GDM1 (cell line): ENCODE measurements at regions not wholly inside any gene's neighbourhood (a gene's known extent, or its start where the extent isn't known, plus 50 kb on each side); places are given as distances from the start of the nearest gene placed in this dataset.

Source experiments
- DNase-seq: peaks from one replicate; lab custom pipeline; 2025; lab: John Stamatoyannopoulos, UW

- DNase-seq, result no peak
Observed at GRCh38 chr4:57490520-57491255, 380.5 kb upstream of the IGFBP7 start.

- DNase-seq, result no peak
Observed at GRCh38 chr4:57488366-57489162, 378.4 kb upstream of the IGFBP7 start.

GRCh38 chr4:57475424-57475823 is 365.2 kb upstream of the IGFBP7 start:
- DNase-seq, result no peak

- no peak for DNase-seq
Observed at GRCh38 chr4:57465321-57466056, 355.3 kb upstream of the IGFBP7 start.

- no peak for DNase-seq
Observed at GRCh38 chr4:57462843-57463242, 352.7 kb upstream of the IGFBP7 start.

GRCh38 chr4:57460967-57461366 is 350.8 kb upstream of the IGFBP7 start:
- DNase-seq, result no peak

- DNase-seq, result no peak
Observed at GRCh38 chr4:57448901-57449300, 338.7 kb upstream of the IGFBP7 start.

GRCh38 chr4:57448452-57448851 is 338.3 kb upstream of the IGFBP7 start:
- no peak for DNase-seq

- DNase-seq, result no peak
Observed at GRCh38 chr4:57446266-57446665, 336.1 kb upstream of the IGFBP7 start.

GRCh38 chr4:57445686-57446085 is 335.5 kb upstream of the IGFBP7 start:
- DNase-seq, result no peak

- DNase-seq, result no peak
Observed at GRCh38 chr4:57444671-57445070, 334.5 kb upstream of the IGFBP7 start.

- no peak for DNase-seq
Observed at GRCh38 chr4:57443787-57444186, 333.6 kb upstream of the IGFBP7 start.

- DNase-seq, result no peak
Observed at GRCh38 chr4:57443308-57443707, 333.1 kb upstream of the IGFBP7 start.

- no peak for DNase-seq
Observed at GRCh38 chr4:57442831-57443291, 332.7 kb upstream of the IGFBP7 start.

GRCh38 chr4:57442241-57442640 is 332.1 kb upstream of the IGFBP7 start:
- DNase-seq, result no peak

GRCh38 chr4:57437649-57438048 is 327.5 kb upstream of the IGFBP7 start:
- no peak for DNase-seq

GRCh38 chr4:57435300-57435699 is 325.1 kb upstream of the IGFBP7 start:
- no peak for DNase-seq

- no peak for DNase-seq
Observed at GRCh38 chr4:57430726-57431125, 320.5 kb upstream of the IGFBP7 start.

GRCh38 chr4:57426779-57427395 is 316.7 kb upstream of the IGFBP7 start:
- peak; percentile 58 for DNase-seq

GRCh38 chr4:57425610-57426009 is 315.4 kb upstream of the IGFBP7 start:
- DNase-seq, result no peak

GRCh38 chr4:57424232-57424897 is 314.2 kb upstream of the IGFBP7 start:
- DNase-seq, result no peak

- DNase-seq, result no peak
Observed at GRCh38 chr4:57418133-57418532, 307.9 kb upstream of the IGFBP7 start.
